Islet of Langerhans (tissue), 1 donor: ENCODE measurements at regions not wholly inside any gene's neighbourhood (a gene's known extent, or its start where the extent isn't known, plus 50 kb on each side); places are given as distances from the start of the nearest gene placed in this dataset.

Experiments used
- FAIRE-seq: peaks from one replicate; lab custom pipeline; 2011; peaks lifted over from hg19 to GRCh38; lab: Jason Lieb, UNC

GRCh38 chr4:182174979-182175378 is 68.2 kb upstream of the TENM3 start:
- no peak for FAIRE-seq

- no peak for FAIRE-seq
Observed at GRCh38 chr4:182175788-182176519, 67.2 kb upstream of the TENM3 start.

GRCh38 chr4:182177166-182177565 is 66.0 kb upstream of the TENM3 start:
- no peak for FAIRE-seq

- FAIRE-seq = no peak
Observed at GRCh38 chr4:182179105-182179504, 64.1 kb upstream of the TENM3 start.

- FAIRE-seq = no peak
Observed at GRCh38 chr4:182179751-182180150, 63.5 kb upstream of the TENM3 start.

GRCh38 chr4:182185491-182185890 is 57.7 kb upstream of the TENM3 start:
- no peak for FAIRE-seq

- FAIRE-seq = no peak
Observed at GRCh38 chr4:182187674-182188073, 55.5 kb upstream of the TENM3 start.

GRCh38 chr4:182188622-182189021 is 54.6 kb upstream of the TENM3 start:
- FAIRE-seq = no peak

- no peak for FAIRE-seq
Observed at GRCh38 chr4:182189103-182189878, 53.9 kb upstream of the TENM3 start.

GRCh38 chr4:182190306-182190705 is 52.9 kb upstream of the TENM3 start:
- no peak for FAIRE-seq

- FAIRE-seq = no peak
Observed at GRCh38 chr4:182192511-182193181, 50.6 kb upstream of the TENM3 start.

- FAIRE-seq = no peak
Observed at GRCh38 chr4:182193311-182193710, 49.9 kb upstream of the TENM3 start.
